DND-41 (cell line): ENCODE measurements at regions not wholly inside any gene's neighbourhood (a gene's known extent, or its start where the extent isn't known, plus 50 kb on each side); places are given as distances from the start of the nearest gene placed in this dataset.

Source experiments
- ATAC-seq: fragments of 200-7000 bp; cut with Tn5 transposase; 3 replicates; pipeline ENCODE4 v1.9.1; 2021; ENCODE audit warnings: low read depth; ENCODE audit not compliant: insufficient read depth
- DNase-seq: peaks from one replicate; pipeline ENCODE4 v3.0.0-alpha.2; 2020
- H2AFZ ChIP-seq: 2 replicates; pipeline ENCODE4 v1.6.0; 2012; ENCODE audit warnings: low read depth, low read length
- H3K27ac ChIP-seq: 2 replicates; pipeline ENCODE4 v1.5.1; 2012; ENCODE audit warnings: low read length, inconsistent platforms
- H3K27me3 ChIP-seq: fragments of 200-600 bp; sonication (generic); 2 replicates; pipeline ENCODE4 v1.6.0; 2012; ENCODE audit warnings: low read length, mild to moderate bottlenecking, inconsistent platforms; ENCODE audit not compliant: insufficient read depth, poor library complexity
- H3K36me3 ChIP-seq: 2 replicates; pipeline ENCODE4 v1.5.1; 2012; ENCODE audit warnings: low read length, inconsistent platforms; ENCODE audit not compliant: insufficient read depth
- H3K4me1 ChIP-seq: 2 replicates; pipeline ENCODE4 v1.5.1; 2012; ENCODE audit warnings: mild to moderate bottlenecking, low read length; ENCODE audit not compliant: insufficient read depth
- H3K4me2 ChIP-seq: 2 replicates; pipeline ENCODE4 v1.6.0; 2012; ENCODE audit warnings: mild to moderate bottlenecking, moderate library complexity, low read length, inconsistent platforms; ENCODE audit not compliant: insufficient read depth
- H3K4me3 ChIP-seq, 2 experiments: fragments of 200-600 bp in 1 of 2; shearing (Covaris generic) in 1 of 2; 2 replicates each; pipeline ENCODE4 v1.5.1; 2012 to 2016; ENCODE audit warnings: inconsistent platforms in 2 of 2, low read length in 2 of 2, mild to moderate bottlenecking in 2 of 2, low read depth in 1 of 2, moderate library complexity in 1 of 2
- H3K79me2 ChIP-seq: 2 replicates; pipeline ENCODE4 v1.6.0; 2012; ENCODE audit warnings: low read length, inconsistent platforms; ENCODE audit not compliant: insufficient read depth
- H3K9ac ChIP-seq: 2 replicates; pipeline ENCODE4 v1.6.0; 2012; ENCODE audit warnings: low read depth, mild to moderate bottlenecking, inconsistent platforms, low read length, moderate library complexity
- H3K9me3 ChIP-seq: 2 replicates; pipeline ENCODE4 v1.5.1; 2012; ENCODE audit warnings: low read length, moderate library complexity, mild to moderate bottlenecking, inconsistent platforms; ENCODE audit not compliant: insufficient read depth, severe bottlenecking
- H4K20me1 ChIP-seq: 2 replicates; pipeline ENCODE4 v1.6.0; 2012; ENCODE audit warnings: low read length; ENCODE audit not compliant: insufficient read depth
- EZH2 ChIP-seq: IDR thresholded peaks from 3 replicates; pipeline ENCODE4 v1.6.1; 2012; ENCODE audit warnings: borderline replicate concordance, low read depth, mild to moderate bottlenecking, moderate library complexity, low read length, inconsistent platforms; ENCODE audit not compliant: severe bottlenecking
- TF ChIP-seq, protein P1 (sequence below): IDR thresholded peaks from 2 replicates; pipeline ENCODE4 v1.5.1; 2012; ENCODE audit warnings: borderline replicate concordance, low read length, moderate library complexity, mild to moderate bottlenecking; ENCODE audit not compliant: poor library complexity, severe bottlenecking; ENCODE audit errors: extremely low read depth

DNA sequence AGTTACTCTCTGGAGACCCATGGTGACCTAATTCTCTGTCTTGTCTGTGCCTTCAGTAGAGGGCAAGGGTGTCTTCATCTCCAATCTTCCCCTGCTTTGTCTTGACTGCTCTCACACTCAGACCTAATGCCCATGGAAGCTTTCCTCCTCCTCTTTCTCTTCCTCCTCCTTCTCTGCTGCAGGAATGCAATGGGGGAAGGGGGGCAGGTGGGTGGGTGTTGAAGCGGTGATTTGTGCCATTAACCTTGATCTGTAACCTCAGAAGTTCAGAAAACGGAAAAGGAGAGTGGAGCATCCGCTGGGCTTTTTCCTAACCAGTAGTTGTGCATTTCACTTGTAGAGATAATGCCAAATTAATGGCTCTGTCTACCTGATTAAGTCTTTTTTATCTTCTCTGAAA, 172.3 kb upstream of the CDH11 start:
- TF ChIP-seq, protein P1, sequence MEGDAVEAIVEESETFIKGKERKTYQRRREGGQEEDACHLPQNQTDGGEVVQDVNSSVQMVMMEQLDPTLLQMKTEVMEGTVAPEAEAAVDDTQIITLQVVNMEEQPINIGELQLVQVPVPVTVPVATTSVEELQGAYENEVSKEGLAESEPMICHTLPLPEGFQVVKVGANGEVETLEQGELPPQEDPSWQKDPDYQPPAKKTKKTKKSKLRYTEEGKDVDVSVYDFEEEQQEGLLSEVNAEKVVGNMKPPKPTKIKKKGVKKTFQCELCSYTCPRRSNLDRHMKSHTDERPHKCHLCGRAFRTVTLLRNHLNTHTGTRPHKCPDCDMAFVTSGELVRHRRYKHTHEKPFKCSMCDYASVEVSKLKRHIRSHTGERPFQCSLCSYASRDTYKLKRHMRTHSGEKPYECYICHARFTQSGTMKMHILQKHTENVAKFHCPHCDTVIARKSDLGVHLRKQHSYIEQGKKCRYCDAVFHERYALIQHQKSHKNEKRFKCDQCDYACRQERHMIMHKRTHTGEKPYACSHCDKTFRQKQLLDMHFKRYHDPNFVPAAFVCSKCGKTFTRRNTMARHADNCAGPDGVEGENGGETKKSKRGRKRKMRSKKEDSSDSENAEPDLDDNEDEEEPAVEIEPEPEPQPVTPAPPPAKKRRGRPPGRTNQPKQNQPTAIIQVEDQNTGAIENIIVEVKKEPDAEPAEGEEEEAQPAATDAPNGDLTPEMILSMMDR, result no peak
- no peak for TF ChIP-seq EZH2

DNA sequence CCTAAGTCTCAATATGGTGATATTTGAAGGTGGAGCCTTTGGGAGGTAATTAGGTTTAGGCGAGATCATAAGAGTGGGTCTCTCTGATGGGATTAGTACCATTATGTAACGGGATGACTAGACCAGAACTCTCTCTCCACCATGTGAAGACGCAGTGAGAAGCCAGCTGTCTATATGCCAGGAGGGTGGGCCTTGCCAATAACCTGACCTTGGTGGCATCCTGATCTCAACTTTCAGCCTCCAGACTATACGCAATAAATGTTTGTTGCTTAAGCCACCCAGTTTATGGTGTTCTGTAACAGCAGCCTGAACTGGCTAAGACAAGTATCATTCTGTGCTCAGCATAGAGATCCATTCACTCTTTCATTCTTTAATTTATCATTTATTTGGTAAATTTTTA, 167.2 kb upstream of the CDH11 start:
- no peak overlapping the region for H3K9ac ChIP-seq
- H3K27ac ChIP-seq, result no peak overlapping the region
- H3K4me2 ChIP-seq, result no peak overlapping the region
- no peaks in the 10 kb centered on the region for H3K36me3 ChIP-seq
- H3K79me2 ChIP-seq, result no peaks in the 10 kb centered on the region
- H3K9me3 ChIP-seq, result no peaks in the 10 kb centered on the region
- no peaks in the 10 kb centered on the region for H4K20me1 ChIP-seq
- H3K4me1 ChIP-seq, result no peaks in the 10 kb centered on the region
- ATAC-seq (no peak), DNase-seq (no peak)
- TF ChIP-seq, protein P1, result no peak
- no peak for TF ChIP-seq EZH2
- peaks cover 3% of the 10 kb centered on the region for H3K27me3 ChIP-seq
- H2AFZ ChIP-seq, result no peak overlapping the region
- H3K4me3 ChIP-seq, result no peak overlapping the region

More for the DNA sequence above, 172.3 kb upstream of the CDH11 start:
- Histone ChIP-seq H3K27me3 (no peaks in the 10 kb centered on the region), H2AFZ (no peak overlapping the region), H3K9me3 (no peaks in the 10 kb centered on the region), H3K36me3 (no peaks in the 10 kb centered on the region), H3K4me1 (no peaks in the 10 kb centered on the region), H4K20me1 (no peaks in the 10 kb centered on the region), H3K27ac (no peak overlapping the region), H3K9ac (no peak overlapping the region), H3K4me3 (no peak overlapping the region), H3K79me2 (no peaks in the 10 kb centered on the region), H3K4me2 (no peak overlapping the region)
- ATAC-seq (no peak), DNase-seq (no peak)

DNA sequence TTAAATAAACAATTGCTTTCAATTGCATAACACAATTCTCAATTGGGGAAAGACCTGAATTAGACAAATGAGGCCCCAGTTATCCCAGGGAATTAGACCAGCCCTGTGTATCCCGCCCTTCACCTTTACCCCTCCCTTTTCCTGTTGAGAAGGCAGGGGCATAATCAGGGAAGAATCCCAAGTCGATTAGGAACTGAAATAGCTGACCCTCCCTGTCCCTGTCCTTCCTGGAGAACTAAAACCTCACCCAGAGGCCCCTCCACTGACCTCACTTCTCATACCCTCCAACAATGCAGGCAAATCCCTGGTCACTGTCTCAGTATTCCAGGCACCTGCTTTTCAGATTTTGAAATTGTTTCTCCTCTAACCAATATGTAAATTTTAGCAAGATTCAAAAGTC, 165.4 kb upstream of the CDH11 start:
- no peaks in the 10 kb centered on the region for H3K9me3 ChIP-seq
- no peak overlapping the region for H2AFZ ChIP-seq
- H4K20me1 ChIP-seq, result no peaks in the 10 kb centered on the region
- H3K4me1 ChIP-seq, result no peaks in the 10 kb centered on the region
- no peaks in the 10 kb centered on the region for H3K79me2 ChIP-seq
- DNase-seq, result no peak
- H3K27me3 ChIP-seq, result peaks cover 3% of the 10 kb centered on the region
- H3K4me2 ChIP-seq, result no peak overlapping the region
- no peak overlapping the region for H3K27ac ChIP-seq
- no peaks in the 10 kb centered on the region for H3K36me3 ChIP-seq
- no peak overlapping the region for H3K9ac ChIP-seq
- ATAC-seq, result no peak
- TF ChIP-seq, protein P1, result no peak
- TF ChIP-seq EZH2, result no peak
- no peak overlapping the region for H3K4me3 ChIP-seq
